CD4-positive, alpha-beta T cell (primary cell): ENCODE measurements at regions not wholly inside any gene's neighbourhood (a gene's known extent, or its start where the extent isn't known, plus 50 kb on each side); places are given as distances from the start of the nearest gene placed in this dataset.

Experiments used
- ATAC-seq: fragments of 200-7000 bp; cut with Tn5 transposase; one replicate; pipeline ENCODE4 v1.10.0; 2022; ENCODE audit warnings: mild to moderate bottlenecking; ENCODE audit not compliant: poor library complexity
- CTCF ChIA-PET: fragments of 350-600 bp; sonication (Branson Sonifier 250); formaldehyde crosslinking; loops from one replicate; lab custom pipeline; 2021; ENCODE audit warnings: antibody characterized with exemption, inconsistent platforms; lab: Charles Lee
- POLR2A ChIA-PET: fragments of 350-600 bp; sonication (Branson Sonifier 250); formaldehyde crosslinking; loops from one replicate; lab custom pipeline; 2021; ENCODE audit warnings: antibody characterized with exemption, inconsistent platforms; lab: Charles Lee
- DNase-seq, 14 experiments: peaks; one replicate each; pipeline ENCODE4 v3.0.0-alpha.2; 2013 to 2020; ENCODE audit warnings: mixed read lengths in 2 of 14
- H3K27ac ChIP-seq, 2 donors: one replicate each; pipeline versions ENCODE4 v1.5.1 to v1.7.0; 2013; ENCODE audit warnings: low read length in 2 of 2, low read depth in 1 of 2, mild to moderate bottlenecking in 1 of 2
- H3K27me3 ChIP-seq, 2 experiments: 1 replicate in 1 of 2; 2 replicates in 1 of 2; pipeline versions ENCODE4 v1.6.1 to v1.7.0; 2013; ENCODE audit warnings: low read length in 2 of 2, control low read depth in 1 of 2, mild to moderate bottlenecking in 1 of 2, moderate library complexity in 1 of 2; ENCODE audit not compliant: insufficient read depth in 2 of 2, control insufficient read depth in 1 of 2
- H3K36me3 ChIP-seq: one replicate; pipeline ENCODE4 v1.6.1; 2013; ENCODE audit warnings: low read length, control low read depth; ENCODE audit not compliant: insufficient read depth
- H3K4me1 ChIP-seq: one replicate; pipeline ENCODE4 v1.6.1; 2013; ENCODE audit warnings: low read length, control low read depth; ENCODE audit not compliant: insufficient read depth
- H3K4me3 ChIP-seq: one replicate; pipeline ENCODE4 v1.5.1; 2013; ENCODE audit warnings: mild to moderate bottlenecking, low read length, moderate library complexity
- H3K9me3 ChIP-seq, 2 experiments: 1 replicate in 1 of 2; 2 replicates in 1 of 2; pipeline versions ENCODE4 v1.6.1 to v1.7.0; 2013; ENCODE audit warnings: low read length in 2 of 2, mild to moderate bottlenecking in 2 of 2, control low read depth in 1 of 2, moderate library complexity in 1 of 2; ENCODE audit not compliant: control insufficient read depth in 1 of 2, insufficient read depth in 1 of 2
- H3K27ac Mint-ChIP-seq: one replicate; pipeline ENCODE4 v1.8.0; 2020; ENCODE audit warnings: mixed read lengths
- H3K27me3 Mint-ChIP-seq: one replicate; pipeline ENCODE4 v1.8.0; 2021; ENCODE audit warnings: mixed read lengths
- H3K36me3 Mint-ChIP-seq: one replicate; pipeline ENCODE4 v1.8.0; 2021; ENCODE audit warnings: low read depth, mixed read lengths
- H3K4me1 Mint-ChIP-seq: one replicate; pipeline ENCODE4 v1.8.0; 2021; ENCODE audit warnings: low read depth, mixed read lengths
- H3K4me3 Mint-ChIP-seq: one replicate; pipeline ENCODE4 v1.8.0; 2020; ENCODE audit warnings: mild to moderate bottlenecking, mixed read lengths
- H3K9me3 Mint-ChIP-seq: one replicate; pipeline ENCODE4 v1.8.0; 2020; ENCODE audit warnings: mixed read lengths
- CTCF ChIP-seq: fragments of 200-600 bp; IDR thresholded peaks from one replicate; pipeline ENCODE4 v1.8.0; 2022; ENCODE audit warnings: antibody characterized with exemption, mild to moderate bottlenecking
- intact Hi-C, 2 experiments: fragments of 100-400 bp; cut with DNase I in 1 of 2; cut with micrococcal nuclease in 1 of 2; formaldehyde crosslinking; loops; one replicate each; pipeline versions ENCODE4 v1.15.1 to v1.9.0; 2023 to 2025; cut with DNase I, micrococcal nuclease

GRCh38 chr4:126559961-126560360, 1072.8 kb upstream of the INTU start:
- DNase-seq (no peak), ATAC-seq (no peak)
- CTCF ChIA-PET, result no interaction called here
- Histone ChIP-seq H3K9me3 (peaks cover 0 to 5% of the 10 kb centered on the region in 2 experiments), H3K4me1 (no peaks in the 10 kb centered on the region), H3K36me3 (no peaks in the 10 kb centered on the region), H3K4me3 (no peak overlapping the region), H3K27ac (no peak overlapping the region), H3K27me3 (no peaks in the 10 kb centered on the region)
- POLR2A ChIA-PET, result no interaction called here
- intact Hi-C loops, result no loop called here
- Mint-ChIP-seq H3K4me3 (no peak overlapping the region), H3K4me1 (no peaks in the 10 kb centered on the region), H3K27ac (no peak overlapping the region), H3K36me3 (no peaks in the 10 kb centered on the region), H3K27me3 (no peaks in the 10 kb centered on the region), H3K9me3 (peaks cover 2% of the 10 kb centered on the region)
- TF ChIP-seq CTCF, result no peak

GRCh38 chr4:126560794-126561193, 1072.0 kb upstream of the INTU start:
- CTCF ChIA-PET, result no interaction called here

GRCh38 chr4:126563389-126563788, 1069.4 kb upstream of the INTU start:
- no peak overlapping the region for H3K4me3 Mint-ChIP-seq
- DNase-seq (no peak), ATAC-seq (no peak)
- no peak for TF ChIP-seq CTCF
- no peak overlapping the region for H3K4me3 ChIP-seq
- no peak overlapping the region for H3K27ac Mint-ChIP-seq
- peaks cover 6% of the 10 kb centered on the region for H3K9me3 Mint-ChIP-seq
- intact Hi-C loops, result no loop called here
- ChIA-PET CTCF (no interaction called here), POLR2A (no interaction called here)
- no peak overlapping the region for H3K27ac ChIP-seq
- peaks cover 0 to 5% of the 10 kb centered on the region in 2 experiments for H3K9me3 ChIP-seq
- no peaks in the 10 kb centered on the region for H3K4me1 Mint-ChIP-seq
- H3K36me3 ChIP-seq, result no peaks in the 10 kb centered on the region
- H3K36me3 Mint-ChIP-seq, result no peaks in the 10 kb centered on the region
- H3K4me1 ChIP-seq, result no peaks in the 10 kb centered on the region
- H3K27me3 ChIP-seq, result no peaks in the 10 kb centered on the region
- no peaks in the 10 kb centered on the region for H3K27me3 Mint-ChIP-seq

More at GRCh38 chr4:126560794-126561193, 1072.0 kb upstream of the INTU start:
- no peak for TF ChIP-seq CTCF
- POLR2A ChIA-PET, result no interaction called here
- Histone ChIP-seq H3K4me3 (no peak overlapping the region), H3K9me3 (peaks cover 0 to 5% of the 10 kb centered on the region in 2 experiments), H3K27ac (no peak overlapping the region), H3K4me1 (no peaks in the 10 kb centered on the region), H3K36me3 (no peaks in the 10 kb centered on the region), H3K27me3 (no peaks in the 10 kb centered on the region)
- Mint-ChIP-seq H3K36me3 (no peaks in the 10 kb centered on the region), H3K27me3 (no peaks in the 10 kb centered on the region), H3K9me3 (peaks cover 4% of the 10 kb centered on the region), H3K27ac (no peak overlapping the region), H3K4me1 (no peaks in the 10 kb centered on the region), H3K4me3 (no peak overlapping the region)
- ATAC-seq (no peak), DNase-seq (no peak)
- intact Hi-C loops, result no loop called here
